ENCODE measurements at regions not wholly inside any gene's neighbourhood (a gene's known extent, or its start where the extent isn't known, plus 50 kb on each side); places are given as distances from the start of the nearest gene placed in this dataset.

DNA sequence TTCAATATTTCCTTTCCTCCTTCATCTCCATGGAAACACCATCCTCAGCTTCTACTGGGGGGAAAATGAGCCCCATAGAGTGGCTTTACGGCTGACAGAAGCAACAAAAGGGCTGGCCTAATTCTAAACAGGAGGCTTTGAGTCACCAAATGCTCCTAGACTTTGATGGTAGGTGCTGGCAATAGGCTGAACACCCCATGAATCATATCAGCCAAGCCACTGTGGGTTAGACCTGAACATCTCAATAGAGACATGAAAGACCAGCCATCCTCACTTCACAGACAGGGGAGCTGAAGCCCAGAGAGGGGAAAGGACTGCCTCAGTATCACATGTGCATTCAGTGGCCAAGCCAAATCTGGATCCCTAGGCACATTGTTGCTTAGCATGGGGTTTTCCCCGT, 107.6 kb downstream of the AMER1 start:
- DNase-seq (ENCODE audit: low spot score), result no peak

- DNase-seq (ENCODE audit: low spot score), result peak; percentile 21
Measured at GRCh38 chrX:64093761-64094160, 111.7 kb downstream of the AMER1 start.
